B cell (primary cell): ENCODE measurements at regions not wholly inside any gene's neighbourhood (a gene's known extent, or its start where the extent isn't known, plus 50 kb on each side); places are given as distances from the start of the nearest gene placed in this dataset.

Experiments used
- ATAC-seq: fragments of 200-7000 bp; cut with Tn5 transposase; one replicate; pipeline ENCODE4 v1.10.0; 2021; ENCODE audit warnings: low read depth, mild to moderate bottlenecking, moderate number of reproducible peaks, moderate library complexity
- CTCF ChIA-PET: fragments of 350-600 bp; sonication (Branson Sonifier 250); formaldehyde crosslinking; loops from one replicate; lab custom pipeline; 2021; ENCODE audit warnings: antibody characterized with exemption, inconsistent platforms; lab: Charles Lee
- POLR2A ChIA-PET: fragments of 350-600 bp; sonication (Branson Sonifier 250); formaldehyde crosslinking; loops from one replicate; lab custom pipeline; 2021; ENCODE audit warnings: antibody characterized with exemption; lab: Charles Lee
- DNase-seq: peaks from one replicate; pipeline ENCODE4 v3.0.0; 2013
- H2AFZ ChIP-seq: 2 replicates; pipeline ENCODE4 v1.6.1; 2012; ENCODE audit warnings: mild to moderate bottlenecking, low read depth, low read length; ENCODE audit not compliant: insufficient read depth, poor library complexity, severe bottlenecking
- H3K27ac ChIP-seq, 2 donors: 1 replicate in 1 of 2; 2 replicates in 1 of 2; pipeline ENCODE4 v1.5.1; 2012 to 2013; ENCODE audit warnings: low read length in 2 of 2, mild to moderate bottlenecking in 2 of 2, moderate library complexity in 1 of 2
- H3K27me3 ChIP-seq, 4 experiments: fragments of 200-600 bp in 1 of 4; sonication (generic) in 1 of 4; replicated peaks in 1 of 4; 1 replicate in 2 of 4; 2 replicates in 2 of 4; pipeline versions ENCODE4 v1.6.1 to v1.7.0; 2013 to 2016; ENCODE audit warnings: low read length in 3 of 4, mild to moderate bottlenecking in 2 of 4, mixed read lengths in 1 of 4, moderate library complexity in 1 of 4; ENCODE audit not compliant: insufficient read depth in 4 of 4, control insufficient read depth in 3 of 4; ENCODE audit errors: control extremely low read depth in 1 of 4
- H3K36me3 ChIP-seq, 2 experiments: replicated peaks in 1 of 2; 1 replicate in 1 of 2; 2 replicates in 1 of 2; pipeline versions ENCODE4 v1.6.1 to v1.7.1; 2013; ENCODE audit warnings: low read length in 1 of 2; ENCODE audit not compliant: insufficient read depth in 2 of 2, control insufficient read depth in 1 of 2; ENCODE audit errors: control extremely low read depth in 1 of 2, extremely low read depth in 1 of 2
- H3K4me1 ChIP-seq, 2 donors: fragments of 200-600 bp in 1 of 2; sonication (generic) in 1 of 2; 1 replicate in 1 of 2; 2 replicates in 1 of 2; pipeline versions ENCODE4 v1.5.1 to v1.6.1; 2013 to 2017; ENCODE audit warnings: low read length in 2 of 2; ENCODE audit not compliant: control insufficient read depth in 2 of 2, insufficient read depth in 2 of 2
- H3K4me2 ChIP-seq: replicated peaks from 2 replicates; pipeline ENCODE3; 2012; ENCODE audit warnings: mild to moderate bottlenecking, low read depth, low read length; ENCODE audit not compliant: poor library complexity, severe bottlenecking
- H3K4me3 ChIP-seq, 5 experiments: fragments of 200-600 bp in 1 of 5; sonication (generic) in 1 of 5; 1 replicate in 3 of 5; 2 replicates in 2 of 5; pipeline versions ENCODE4 v1.5.1 to v1.7.0; 2011 to 2016; ENCODE audit warnings: low read length in 4 of 5, mild to moderate bottlenecking in 4 of 5, low read depth in 2 of 5, control low read depth in 1 of 5, moderate library complexity in 1 of 5; ENCODE audit not compliant: insufficient read depth in 1 of 5; ENCODE audit errors: control extremely low read depth in 1 of 5, extremely low read depth in 1 of 5
- H3K79me2 ChIP-seq: fragments of 200-600 bp; sonication (generic); one replicate; pipeline ENCODE4 v1.6.0; 2016; ENCODE audit warnings: low read length; ENCODE audit not compliant: control insufficient read depth, insufficient read depth
- H3K9ac ChIP-seq: fragments of 200-600 bp; sonication (generic); 2 replicates; pipeline ENCODE4 v1.6.1; 2017; ENCODE audit warnings: mild to moderate bottlenecking, low read length, moderate library complexity
- H3K9me3 ChIP-seq, 3 donors: one replicate each; pipeline versions ENCODE4 v1.6.1 to v1.7.1; 2013; ENCODE audit warnings: low read length in 2 of 3; ENCODE audit not compliant: control insufficient read depth in 2 of 3, insufficient read depth in 1 of 3; ENCODE audit errors: control extremely low read depth in 1 of 3
- H4K20me1 ChIP-seq: 2 replicates; pipeline ENCODE4 v1.6.0; 2012; ENCODE audit warnings: mild to moderate bottlenecking, low read length; ENCODE audit not compliant: insufficient read depth, control insufficient read depth, poor library complexity, severe bottlenecking
- H3K27ac Mint-ChIP-seq: one replicate; pipeline ENCODE4 v1.8.0; 2021; ENCODE audit warnings: mixed read lengths
- H3K27me3 Mint-ChIP-seq: one replicate; pipeline ENCODE4 v1.8.0; 2021; ENCODE audit warnings: mixed read lengths
- H3K4me1 Mint-ChIP-seq: one replicate; pipeline ENCODE4 v1.8.0; 2021; ENCODE audit warnings: mixed read lengths
- H3K4me3 Mint-ChIP-seq: one replicate; pipeline ENCODE4 v1.8.0; 2021; ENCODE audit warnings: mixed read lengths
- H3K9me3 Mint-ChIP-seq: one replicate; pipeline ENCODE4 v1.8.0; 2022; ENCODE audit warnings: mixed read lengths; ENCODE audit not compliant: insufficient read depth
- CTCF ChIP-seq: fragments of 200-600 bp; IDR thresholded peaks from one replicate; pipeline ENCODE4 v1.8.0; 2022; ENCODE audit warnings: antibody characterized with exemption, mild to moderate bottlenecking
- EZH2 ChIP-seq: IDR thresholded peaks from 2 replicates; pipeline ENCODE4 v1.6.1; 2012; ENCODE audit warnings: borderline replicate concordance, low read depth, mild to moderate bottlenecking, moderate library complexity, low read length; ENCODE audit not compliant: insufficient read depth, poor library complexity, severe bottlenecking
- WGBS: methylation state at CpG from one replicate; pipeline ENCODE4 v1.1.5; 2013; ENCODE audit warnings: missing lambda C conversion rate; ENCODE audit not compliant: insufficient coverage; 5-methylcytosine and 5-hydroxymethylcytosine counted together
- intact Hi-C: fragments of 100-400 bp; cut with micrococcal nuclease; formaldehyde crosslinking; loops from one replicate; pipeline ENCODE4 v1.10.0; 2022

GRCh38 chr21:23067672-23068071, 2069.5 kb downstream of the NCAM2 start:
- H2AFZ ChIP-seq, result no peak overlapping the region
- no peaks in the 10 kb centered on the region for H3K27me3 Mint-ChIP-seq
- no peak overlapping the region for H3K9ac ChIP-seq
- H3K9me3 Mint-ChIP-seq, result peaks cover 2% of the 10 kb centered on the region
- ATAC-seq (no peak), DNase-seq (no peak)
- ChIA-PET POLR2A (no interaction called here), CTCF (no interaction called here)
- H3K27ac ChIP-seq, result no peak overlapping the region
- H3K4me3 Mint-ChIP-seq, result no peak overlapping the region
- H3K4me1 ChIP-seq, result no peaks in the 10 kb centered on the region
- no peak for TF ChIP-seq CTCF
- TF ChIP-seq EZH2, result no peak
- H4K20me1 ChIP-seq, result no peaks in the 10 kb centered on the region
- H3K4me1 Mint-ChIP-seq, result no peaks in the 10 kb centered on the region
- H3K79me2 ChIP-seq, result no peaks in the 10 kb centered on the region
- no peaks in the 10 kb centered on the region for H3K9me3 ChIP-seq
- WGBS, result no CpG with 5 or more reads among the region's 2 CpGs
- no peaks in the 10 kb centered on the region for H3K27me3 ChIP-seq
- H3K4me3 ChIP-seq, result no peak overlapping the region
- no peak overlapping the region for H3K4me2 ChIP-seq
- H3K36me3 ChIP-seq, result no peaks in the 10 kb centered on the region
- no peak overlapping the region for H3K27ac Mint-ChIP-seq
- intact Hi-C loops, result no loop called here

- H4K20me1 ChIP-seq, result no peaks in the 10 kb centered on the region
- ChIA-PET CTCF (interaction anchor here (0.6 kb wide), 1 partner anchor 1732 kb away, joined by 4 read pairs; no protein-coding TSS in a partner anchor), POLR2A (no interaction called here)
- no peak overlapping the region for H3K9ac ChIP-seq
- no peaks in the 10 kb centered on the region for H3K79me2 ChIP-seq
- H3K27me3 ChIP-seq, result no peaks in the 10 kb centered on the region
- no peak overlapping the region for H3K4me2 ChIP-seq
- no peaks in the 10 kb centered on the region for H3K36me3 ChIP-seq
- ATAC-seq (no peak), DNase-seq (no peak)
- intact Hi-C loops, result no loop called here
- H3K9me3 ChIP-seq, result no peaks in the 10 kb centered on the region
- no peaks in the 10 kb centered on the region for H3K27me3 Mint-ChIP-seq
- H2AFZ ChIP-seq, result no peak overlapping the region
- no peak overlapping the region for H3K27ac Mint-ChIP-seq
- no peak overlapping the region for H3K27ac ChIP-seq
- no peaks in the 10 kb centered on the region for H3K4me1 ChIP-seq
- H3K4me1 Mint-ChIP-seq, result no peaks in the 10 kb centered on the region
- no CpG with 5 or more reads among the region's 2 CpGs for WGBS
- H3K9me3 Mint-ChIP-seq, result no peaks in the 10 kb centered on the region
- H3K4me3 Mint-ChIP-seq, result no peak overlapping the region
- no peak overlapping the region for H3K4me3 ChIP-seq
- TF ChIP-seq EZH2, result no peak
Observed at GRCh38 chr21:23083242-23083641, 2085.0 kb downstream of the NCAM2 start.
